IMR-90 (cell line): ENCODE measurements at regions not wholly inside any gene's neighbourhood (a gene's known extent, or its start where the extent isn't known, plus 50 kb on each side); places are given as distances from the start of the nearest gene placed in this dataset.
"Not testable (repeated sequence)": the region's sequence is repeated elsewhere in the genome, so short reads cannot be mapped to it uniquely, and the experiment has no call there.

Experiments
- ATAC-seq: fragments of 200-7000 bp; cut with Tn5 transposase; 2 replicates; pipeline ENCODE4 v1.9.1; 2020; ENCODE audit warnings: low read depth, mild to moderate bottlenecking, moderate library complexity
- BruUV-seq: library from RNA; stranded (reverse); fragments of 400-500 nt; replicated peaks from 2 replicates; lab custom pipeline; 2021; lab: Mats Ljungman, UMichigan
- CTCF ChIA-PET: fragments of 300-600 bp; formaldehyde crosslinking; extraction: SDS; loops from one replicate; lab custom pipeline; 2021; ENCODE audit warnings: antibody characterized with exemption; lab: Yijun Ruan, JAX
- POLR2A ChIA-PET: fragments of 300-600 bp; sonication (Branson Sonifier 250); formaldehyde crosslinking; loops from one replicate; lab custom pipeline; 2022; ENCODE audit warnings: antibody characterized with exemption; ENCODE audit not compliant: unreplicated experiment; lab: Charles Lee
- DNase-seq: peaks from one replicate; pipeline ENCODE4 v3.0.0; 2013
- H2AFZ ChIP-seq: replicated peaks from 2 replicates; pipeline ENCODE3; 2013; ENCODE audit warnings: low read length, mild to moderate bottlenecking; ENCODE audit not compliant: poor library complexity
- H2AK5ac ChIP-seq: 2 replicates; pipeline ENCODE4 v1.6.1; 2013; ENCODE audit warnings: low read depth, low read length, inconsistent platforms
- H2AK9ac ChIP-seq: replicated peaks from 2 replicates; pipeline ENCODE3; 2013; ENCODE audit warnings: mild to moderate bottlenecking, low read depth, low read length, moderate library complexity; ENCODE audit not compliant: poor library complexity
- H2BK120ac ChIP-seq: 2 replicates; pipeline ENCODE4 v1.6.1; 2013; ENCODE audit warnings: low read depth, low read length, inconsistent platforms
- H2BK15ac ChIP-seq: 3 replicates; pipeline ENCODE4 v1.6.1; 2013; ENCODE audit warnings: low read depth, low read length, inconsistent platforms
- H2BK20ac ChIP-seq: 2 replicates; pipeline ENCODE4 v1.6.1; 2013; ENCODE audit warnings: low read depth, mild to moderate bottlenecking, inconsistent platforms, low read length, moderate library complexity
- H2BK5ac ChIP-seq: 2 replicates; pipeline ENCODE4 v1.6.1; 2013; ENCODE audit warnings: mild to moderate bottlenecking, low read depth, low read length, inconsistent platforms; ENCODE audit not compliant: poor library complexity, severe bottlenecking
- H3K14ac ChIP-seq: replicated peaks from 2 replicates; pipeline ENCODE4 v1.6.1; 2013; ENCODE audit warnings: low read depth, low read length, inconsistent platforms
- H3K18ac ChIP-seq: 2 replicates; pipeline ENCODE4 v1.6.1; 2013; ENCODE audit warnings: low read depth, low read length, control low read depth
- H3K23ac ChIP-seq: 2 replicates; pipeline ENCODE4 v1.6.1; 2013; ENCODE audit warnings: low read depth, low read length, inconsistent platforms
- H3K27ac ChIP-seq: 2 replicates; pipeline ENCODE4 v1.5.1; 2013; ENCODE audit warnings: mild to moderate bottlenecking, control low read depth, low read length; ENCODE audit not compliant: insufficient read depth
- H3K27me3 ChIP-seq: 2 replicates; pipeline ENCODE4 v1.6.1; 2013; ENCODE audit warnings: low read length; ENCODE audit not compliant: control insufficient read depth, insufficient read depth
- H3K36me3 ChIP-seq: 2 replicates; pipeline ENCODE4 v1.6.1; 2013; ENCODE audit warnings: low read length, mixed read lengths; ENCODE audit not compliant: control insufficient read depth, insufficient read depth
- H3K4ac ChIP-seq: 2 replicates; pipeline ENCODE4 v1.6.1; 2013; ENCODE audit warnings: low read depth, low read length, inconsistent platforms
- H3K4me1 ChIP-seq: 2 replicates; pipeline ENCODE4 v1.6.1; 2013; ENCODE audit warnings: low read length, mixed read lengths; ENCODE audit not compliant: control insufficient read depth, insufficient read depth
- H3K4me2 ChIP-seq: 2 replicates; pipeline ENCODE4 v1.6.1; 2013; ENCODE audit warnings: low read depth, mild to moderate bottlenecking, control low read depth, low read length, moderate library complexity
- H3K4me3 ChIP-seq: 2 replicates; pipeline ENCODE4 v1.5.1; 2013; ENCODE audit warnings: low read depth, mild to moderate bottlenecking, control low read depth, low read length, moderate library complexity; ENCODE audit not compliant: insufficient read depth
- H3K56ac ChIP-seq: 2 replicates; pipeline ENCODE4 v1.6.1; 2013; ENCODE audit warnings: low read length, inconsistent platforms; ENCODE audit not compliant: insufficient read depth; ENCODE audit errors: extremely low read depth
- H3K79me1 ChIP-seq, 2 experiments: 2 replicates each; pipeline ENCODE4 v1.6.1; 2013; ENCODE audit warnings: low read length in 2 of 2, inconsistent platforms in 1 of 2, low read depth in 1 of 2
- H3K9ac ChIP-seq: 2 replicates; pipeline ENCODE4 v1.6.1; 2013; ENCODE audit warnings: low read depth, low read length, control low read depth
- H3K9me1 ChIP-seq: 2 replicates; pipeline ENCODE4 v1.6.1; 2013; ENCODE audit warnings: low read length, inconsistent platforms; ENCODE audit not compliant: insufficient read depth
- H3K9me3 ChIP-seq: 2 replicates; pipeline ENCODE4 v1.6.1; 2013; ENCODE audit warnings: low read length; ENCODE audit not compliant: control insufficient read depth, insufficient read depth
- H4K20me1 ChIP-seq: 2 replicates; pipeline ENCODE4 v1.6.1; 2013; ENCODE audit warnings: low read length, inconsistent platforms; ENCODE audit not compliant: insufficient read depth
- H4K5ac ChIP-seq: 2 replicates; pipeline ENCODE4 v1.6.1; 2013; ENCODE audit warnings: mild to moderate bottlenecking, low read depth, low read length, control low read depth
- H4K8ac ChIP-seq, 2 experiments: 2 replicates each; pipeline ENCODE4 v1.6.1; 2013; ENCODE audit warnings: low read depth in 2 of 2, low read length in 2 of 2, control low read depth in 1 of 2, inconsistent platforms in 1 of 2
- H4K91ac ChIP-seq: 2 replicates; pipeline ENCODE4 v1.6.1; 2013; ENCODE audit warnings: low read depth, low read length, inconsistent platforms; ENCODE audit not compliant: insufficient read depth
- WGBS, 2 experiments: methylation state at CpG; one replicate each; pipeline versions ENCODE4 v1.1.5 to v1.1.7; 2013; ENCODE audit warnings: missing lambda C conversion rate in 2 of 2; ENCODE audit not compliant: insufficient read length in 1 of 2; ENCODE audit errors: extremely low coverage in 2 of 2; 5-methylcytosine and 5-hydroxymethylcytosine counted together
- dilution Hi-C: fragments of 300-500 bp; cut with HindIII; formaldehyde crosslinking; loops from one replicate; pipeline ENCODE4 v1.14.3; 2018; ENCODE audit warnings: low sequenced_read_pairs; ENCODE audit not compliant: unreplicated experiment
- in situ Hi-C: fragments of 300-500 bp; cut with MboI; formaldehyde crosslinking; loops from 3 replicates; pipeline ENCODE4 v1.14.3; 2019; ENCODE audit warnings: low sequenced_read_pairs, inconsistent platforms, mixed read lengths
- intact Hi-C: fragments of 100-400 bp; cut with micrococcal nuclease; formaldehyde crosslinking; loops from 2 replicates; pipeline ENCODE4 v1.10.0; 2022

DNA sequence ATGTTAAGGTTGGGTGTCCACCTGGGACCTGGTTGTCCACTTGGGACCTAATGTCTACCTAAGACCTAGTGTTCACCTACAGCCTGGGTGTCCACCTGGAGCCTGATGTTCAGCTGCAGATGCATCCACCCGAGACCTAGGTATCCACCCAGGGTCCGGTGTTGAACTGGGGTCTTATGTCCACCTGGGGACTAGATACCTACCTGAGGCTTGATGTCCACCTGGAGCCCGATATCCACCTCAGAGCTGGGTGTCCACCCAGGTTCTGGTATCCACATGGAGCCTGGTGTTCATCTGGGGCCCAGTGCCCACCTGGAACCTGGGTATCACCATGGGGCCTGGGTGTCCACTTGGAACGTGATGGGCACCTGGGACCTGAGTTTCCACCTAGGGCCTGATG, 389.2 kb downstream of the ZNF716 start:
- H2BK20ac ChIP-seq, DNase-seq, H2BK5ac ChIP-seq, H4K8ac ChIP-seq, H3K4ac ChIP-seq, POLR2A ChIA-PET, H3K9me3 ChIP-seq, H4K5ac ChIP-seq, H2AK9ac ChIP-seq, H4K91ac ChIP-seq, H3K36me3 ChIP-seq, H3K27me3 ChIP-seq, dilution Hi-C loops, ATAC-seq, H3K9ac ChIP-seq, intact Hi-C loops, H3K18ac ChIP-seq, H3K23ac ChIP-seq, H3K9me1 ChIP-seq, H4K20me1 ChIP-seq, H3K14ac ChIP-seq, H2BK15ac ChIP-seq, H3K4me1 ChIP-seq, BruUV-seq, H3K79me1 ChIP-seq, H2BK120ac ChIP-seq, H2AK5ac ChIP-seq, H3K56ac ChIP-seq, H3K4me3 ChIP-seq, H3K27ac ChIP-seq, H3K4me2 ChIP-seq, H2AFZ ChIP-seq, in situ Hi-C loops, CTCF ChIA-PET: not testable (repeated sequence)
- 80% methylated on average over 1 of the region's 4 CpGs; no CpG with 5 or more reads in 1 of the 2 experiments for WGBS, 2 experiments
